ENCODE measurements at regions not wholly inside any gene's neighbourhood (a gene's known extent, or its start where the extent isn't known, plus 50 kb on each side); places are given as distances from the start of the nearest gene placed in this dataset.

DNA sequence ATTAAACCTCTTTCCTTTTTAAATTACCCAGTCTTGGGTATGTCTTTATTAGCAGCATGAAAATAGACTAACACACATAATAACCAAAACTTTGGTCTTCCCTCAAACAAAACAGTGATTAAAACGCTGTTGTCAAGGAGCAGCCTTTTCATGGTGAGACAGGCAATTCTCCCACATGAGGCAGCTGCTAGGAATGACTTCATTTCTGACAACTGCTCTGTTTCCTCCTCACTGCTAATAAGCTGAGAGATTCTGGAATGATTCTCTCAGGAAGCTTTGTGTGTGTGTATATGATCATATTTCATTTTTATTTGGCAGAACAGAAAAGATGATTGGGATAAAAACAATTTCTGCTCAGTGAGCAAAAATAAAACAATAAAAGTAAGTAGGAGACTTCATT lies 580.6 kb upstream of the ADAMTS9 start:
- Mint-ChIP-seq H3K36me3 (ENCODE audit: insufficient read depth, unreplicated experiment) (no peaks in the 10 kb centered on the region), H3K4me1 (ENCODE audit: low read depth, unreplicated experiment) (no peaks in the 10 kb centered on the region), H3K27me3 (ENCODE audit: insufficient read depth, unreplicated experiment) (no peaks in the 10 kb centered on the region), H3K27ac (ENCODE audit: unreplicated experiment) (no peak overlapping the region), H3K9me3 (ENCODE audit: unreplicated experiment) (no peaks in the 10 kb centered on the region), H3K4me3 (ENCODE audit: unreplicated experiment) (no peak overlapping the region)
- Histone ChIP-seq H3K4me3 (ENCODE audit: low read depth, low read length) (no peak overlapping the region), H3K9me3 (no peaks in the 10 kb centered on the region), H3K4me1 (no peaks in the 10 kb centered on the region), H3K27me3 (replicated peaks; ENCODE audit: control insufficient read depth, insufficient read depth, low read length) (no peaks in the 10 kb centered on the region), H3K36me3 (ENCODE audit: control insufficient read depth, insufficient read depth, low read length) (no peaks in the 10 kb centered on the region)
- TF ChIP-seq, protein P1, sequence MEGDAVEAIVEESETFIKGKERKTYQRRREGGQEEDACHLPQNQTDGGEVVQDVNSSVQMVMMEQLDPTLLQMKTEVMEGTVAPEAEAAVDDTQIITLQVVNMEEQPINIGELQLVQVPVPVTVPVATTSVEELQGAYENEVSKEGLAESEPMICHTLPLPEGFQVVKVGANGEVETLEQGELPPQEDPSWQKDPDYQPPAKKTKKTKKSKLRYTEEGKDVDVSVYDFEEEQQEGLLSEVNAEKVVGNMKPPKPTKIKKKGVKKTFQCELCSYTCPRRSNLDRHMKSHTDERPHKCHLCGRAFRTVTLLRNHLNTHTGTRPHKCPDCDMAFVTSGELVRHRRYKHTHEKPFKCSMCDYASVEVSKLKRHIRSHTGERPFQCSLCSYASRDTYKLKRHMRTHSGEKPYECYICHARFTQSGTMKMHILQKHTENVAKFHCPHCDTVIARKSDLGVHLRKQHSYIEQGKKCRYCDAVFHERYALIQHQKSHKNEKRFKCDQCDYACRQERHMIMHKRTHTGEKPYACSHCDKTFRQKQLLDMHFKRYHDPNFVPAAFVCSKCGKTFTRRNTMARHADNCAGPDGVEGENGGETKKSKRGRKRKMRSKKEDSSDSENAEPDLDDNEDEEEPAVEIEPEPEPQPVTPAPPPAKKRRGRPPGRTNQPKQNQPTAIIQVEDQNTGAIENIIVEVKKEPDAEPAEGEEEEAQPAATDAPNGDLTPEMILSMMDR (IDR thresholded peaks at IDR 0.05; ENCODE audit: insufficient read depth in 1 of 2, low read depth in 1 of 2, low read length in 1 of 2, severe bottlenecking in 1 of 2, unreplicated experiment in 1 of 2), result no peak
- ChIA-PET POLR2A (no interaction called here), CTCF (no interaction called here)
- intact Hi-C loops (cut with micrococcal nuclease; ENCODE audit: unreplicated experiment), result no loop called here
- DNase-seq, result no peak
- BruUV-seq (replicated peaks), result no TSS peak

DNA sequence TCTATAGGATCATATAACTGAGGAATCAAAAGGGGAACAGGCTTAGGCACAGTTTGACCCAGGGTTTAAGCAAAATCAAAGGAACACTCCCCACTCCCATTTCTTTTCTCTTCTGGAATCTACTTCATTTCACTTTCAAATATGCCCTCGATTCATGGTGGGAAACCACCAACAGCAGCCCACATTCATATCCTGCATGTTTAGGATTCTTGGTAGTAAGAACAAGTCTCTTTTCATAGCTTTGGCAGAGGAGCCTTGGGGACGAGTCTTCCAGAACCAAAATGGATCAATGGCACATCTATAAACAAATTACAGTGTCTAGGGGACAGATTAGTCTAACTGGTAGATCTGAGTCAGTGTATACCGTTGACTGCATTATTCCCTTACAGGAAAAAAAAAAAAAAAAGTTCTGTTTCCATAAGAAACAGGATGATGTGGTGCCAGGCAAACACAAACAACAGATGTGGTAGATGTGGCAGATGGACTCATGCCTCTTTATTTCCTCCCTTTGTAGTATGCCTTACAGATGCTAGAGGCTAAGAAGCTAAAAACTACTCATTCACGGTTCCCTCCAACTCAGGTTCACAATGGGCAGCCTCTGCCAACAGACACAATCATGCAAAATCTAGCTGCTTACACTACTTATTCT lies 578.3 kb upstream of the ADAMTS9 start:
- no peak overlapping the region for H3K4me3 Mint-ChIP-seq (ENCODE audit: unreplicated experiment)
- ChIA-PET CTCF (no interaction called here), POLR2A (no interaction called here)
- Histone ChIP-seq H3K9me3 (no peaks in the 10 kb centered on the region), H3K4me1 (no peaks in the 10 kb centered on the region), H3K36me3 (ENCODE audit: control insufficient read depth, insufficient read depth, low read length) (no peaks in the 10 kb centered on the region), H3K4me3 (ENCODE audit: low read depth, low read length) (no peak overlapping the region), H3K27me3 (replicated peaks; ENCODE audit: control insufficient read depth, insufficient read depth, low read length) (no peaks in the 10 kb centered on the region)
- H3K4me1 Mint-ChIP-seq (ENCODE audit: low read depth, unreplicated experiment), result no peaks in the 10 kb centered on the region
- DNase-seq, result no peak
- no peak overlapping the region for H3K27ac Mint-ChIP-seq (ENCODE audit: unreplicated experiment)
- no peaks in the 10 kb centered on the region for H3K36me3 Mint-ChIP-seq (ENCODE audit: insufficient read depth, unreplicated experiment)
- no peaks in the 10 kb centered on the region for H3K27me3 Mint-ChIP-seq (ENCODE audit: insufficient read depth, unreplicated experiment)
- TF ChIP-seq, protein P1 (IDR thresholded peaks at IDR 0.05; ENCODE audit: insufficient read depth in 1 of 2, low read depth in 1 of 2, low read length in 1 of 2, severe bottlenecking in 1 of 2, unreplicated experiment in 1 of 2), result no peak
- intact Hi-C loops (cut with micrococcal nuclease; ENCODE audit: unreplicated experiment), result no loop called here
- no TSS peak for BruUV-seq (replicated peaks)
- peaks cover 4% of the 10 kb centered on the region for H3K9me3 Mint-ChIP-seq (ENCODE audit: unreplicated experiment)

DNA sequence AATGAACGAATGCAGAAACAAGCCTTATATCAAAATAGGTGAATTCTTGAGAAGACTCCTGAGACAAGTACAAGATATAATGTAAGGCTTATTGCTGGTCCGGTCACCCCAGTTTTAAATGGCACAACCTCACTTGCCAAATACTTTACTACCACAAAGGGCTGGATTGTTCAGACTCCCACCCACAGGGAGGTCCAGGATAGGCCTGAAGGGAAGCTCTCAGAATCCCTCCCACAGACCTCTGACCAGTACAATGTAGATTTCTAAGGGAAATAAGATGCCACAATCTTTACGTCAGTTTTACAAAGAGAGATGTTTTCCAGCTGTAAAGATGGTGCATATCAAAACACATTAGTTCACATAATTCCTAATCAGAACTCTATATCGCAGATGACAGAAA lies 577.7 kb upstream of the ADAMTS9 start:
- H3K4me1 Mint-ChIP-seq (ENCODE audit: low read depth, unreplicated experiment), result no peaks in the 10 kb centered on the region

More for the DNA sequence above, 577.7 kb upstream of the ADAMTS9 start:
- Mint-ChIP-seq H3K36me3 (ENCODE audit: insufficient read depth, unreplicated experiment) (no peaks in the 10 kb centered on the region), H3K27me3 (ENCODE audit: insufficient read depth, unreplicated experiment) (no peaks in the 10 kb centered on the region), H3K9me3 (ENCODE audit: unreplicated experiment) (peaks cover 9% of the 10 kb centered on the region), H3K27ac (ENCODE audit: unreplicated experiment) (no peak overlapping the region), H3K4me3 (ENCODE audit: unreplicated experiment) (no peak overlapping the region)
- DNase-seq, result no peak
- ChIA-PET POLR2A (no interaction called here), CTCF (no interaction called here)
- intact Hi-C loops (cut with micrococcal nuclease; ENCODE audit: unreplicated experiment), result no loop called here
- H3K27me3 ChIP-seq (replicated peaks; ENCODE audit: control insufficient read depth, insufficient read depth, low read length), result no peaks in the 10 kb centered on the region
- H3K36me3 ChIP-seq (ENCODE audit: control insufficient read depth, insufficient read depth, low read length), result no peaks in the 10 kb centered on the region
- BruUV-seq (replicated peaks), result no TSS peak
- no peaks in the 10 kb centered on the region for H3K4me1 ChIP-seq
- TF ChIP-seq, protein P1 (IDR thresholded peaks at IDR 0.05; ENCODE audit: insufficient read depth in 1 of 2, low read depth in 1 of 2, low read length in 1 of 2, severe bottlenecking in 1 of 2, unreplicated experiment in 1 of 2), result no peak
- no peak overlapping the region for H3K4me3 ChIP-seq (ENCODE audit: low read depth, low read length)
- H3K9me3 ChIP-seq, result 0 out of 2 replicates have a peak, but pooled peaks cover 4% of the 10 kb centered on the region

Data from Caco-2 (cell line).